ENCODE measurements at regions not wholly inside any gene's neighbourhood (a gene's known extent, or its start where the extent isn't known, plus 50 kb on each side); places are given as distances from the start of the nearest gene placed in this dataset.

DNA sequence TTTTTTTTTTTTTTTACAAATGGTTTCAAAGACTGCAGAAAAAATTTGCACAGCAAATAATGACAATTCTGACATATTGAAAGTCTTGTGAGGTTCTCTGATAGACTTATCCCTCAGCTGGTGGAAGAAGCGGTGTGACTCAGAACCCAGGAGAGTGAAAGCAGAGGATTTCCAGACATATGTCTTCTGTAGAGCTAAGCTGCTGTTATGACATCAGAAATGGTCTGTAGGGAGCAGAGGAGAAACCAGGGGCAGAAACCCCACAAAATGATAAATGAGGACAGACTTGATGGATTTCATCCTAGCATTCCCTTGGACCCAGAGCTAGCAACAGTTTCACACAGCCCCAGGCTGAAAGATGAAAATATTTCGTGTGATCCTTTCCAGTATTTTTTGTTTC lies 582.6 kb downstream of the METTL15 start:
- Histone ChIP-seq H3K4me3 (replicated peaks; ENCODE audit: insufficient read depth, low read length) (no peak overlapping the region), H3K27me3 (ENCODE audit: insufficient read depth, poor library complexity, severe bottlenecking) (no peaks in the 10 kb centered on the region), H3K27ac (replicated peaks) (no peak overlapping the region)
- DNase-seq (ENCODE audit: low read depth in 1 of 2, low spot score in 1 of 2), result no peak
- TF ChIP-seq POLR2AphosphoS5 (IDR thresholded peaks at IDR 0.05; ENCODE audit: low read depth) (no peak), REST (IDR thresholded peaks at IDR 0.05; ENCODE audit: insufficient replicate concordance, low read depth) (no peak), GABPA (IDR thresholded peaks at IDR 0.05; ENCODE audit: low read depth) (no peak), SPI1 (IDR thresholded peaks at IDR 0.05; ENCODE audit: borderline replicate concordance, low read depth) (no peak), CTCF (IDR thresholded peaks at IDR 0.05; ENCODE audit: insufficient read depth, low read length) (no peak)

GRCh38 chr11:28684011-28684586 lies 575.9 kb downstream of the METTL15 start:
- TF ChIP-seq GABPA (IDR thresholded peaks at IDR 0.05; ENCODE audit: low read depth) (no peak), REST (IDR thresholded peaks at IDR 0.05; ENCODE audit: insufficient replicate concordance, low read depth) (no peak), CTCF (IDR thresholded peaks at IDR 0.05; ENCODE audit: insufficient read depth, low read length) (no peak), POLR2AphosphoS5 (IDR thresholded peaks at IDR 0.05; ENCODE audit: low read depth) (no peak), SPI1 (IDR thresholded peaks at IDR 0.05; ENCODE audit: borderline replicate concordance, low read depth) (no peak)
- no peak for DNase-seq (ENCODE audit: low read depth in 1 of 2, low spot score in 1 of 2)
- peaks cover 3% of the 10 kb centered on the region for H3K27me3 ChIP-seq (ENCODE audit: insufficient read depth, poor library complexity, severe bottlenecking)
- H3K27ac ChIP-seq (replicated peaks), result no peak overlapping the region
- no peak overlapping the region for H3K4me3 ChIP-seq (replicated peaks; ENCODE audit: insufficient read depth, low read length)

- DNase-seq (ENCODE audit: low read depth in 1 of 2, low spot score in 1 of 2), result no peak
- H3K4me3 ChIP-seq (replicated peaks; ENCODE audit: insufficient read depth, low read length), result no peak overlapping the region
- H3K27ac ChIP-seq (replicated peaks), result no peak overlapping the region
- peaks cover 3% of the 10 kb centered on the region for H3K27me3 ChIP-seq (ENCODE audit: insufficient read depth, poor library complexity, severe bottlenecking)
- TF ChIP-seq REST (IDR thresholded peaks at IDR 0.05; ENCODE audit: insufficient replicate concordance, low read depth) (no peak), POLR2AphosphoS5 (IDR thresholded peaks at IDR 0.05; ENCODE audit: low read depth) (no peak), GABPA (IDR thresholded peaks at IDR 0.05; ENCODE audit: low read depth) (no peak), SPI1 (IDR thresholded peaks at IDR 0.05; ENCODE audit: borderline replicate concordance, low read depth) (no peak), CTCF (IDR thresholded peaks at IDR 0.05; ENCODE audit: insufficient read depth, low read length) (no peak)
Observed at GRCh38 chr11:28679795-28680468, 571.7 kb downstream of the METTL15 start.

All from HL-60 (cell line).